Upper lobe of left lung (tissue), 4 donors: ENCODE measurements at regions not wholly inside any gene's neighbourhood (a gene's known extent, or its start where the extent isn't known, plus 50 kb on each side); places are given as distances from the start of the nearest gene placed in this dataset.

Experiments
- EP300 ChIP-seq, 4 donors: sonication (generic); formaldehyde crosslinking; IDR thresholded peaks; one replicate each; pipeline ENCODE4 v1.5.1; 2017; ENCODE audit warnings: antibody characterized with exemption in 4 of 4, control low read depth in 2 of 4
- POLR2A ChIP-seq, 4 donors: fragments of 450-650 bp; IDR thresholded peaks; one replicate each; pipeline ENCODE4 v1.5.1; 2016 to 2017; ENCODE audit warnings: antibody characterized with exemption in 4 of 4, mild to moderate bottlenecking in 2 of 4
- POLR2AphosphoS5 ChIP-seq, 2 donors: sonication (generic); formaldehyde crosslinking; IDR thresholded peaks; one replicate each; pipeline ENCODE4 v1.5.1; 2017; ENCODE audit warnings: antibody characterized with exemption in 2 of 2
- TF ChIP-seq, protein P1 (sequence below), 6 experiments: fragments of 450-650 bp in 4 of 6; fragments of 200-600 bp in 2 of 6; sonication (generic) in 2 of 6; IDR thresholded peaks; one replicate each; pipeline ENCODE4 v1.5.1; 2016 to 2019; ENCODE audit warnings: antibody characterized with exemption in 6 of 6

DNA sequence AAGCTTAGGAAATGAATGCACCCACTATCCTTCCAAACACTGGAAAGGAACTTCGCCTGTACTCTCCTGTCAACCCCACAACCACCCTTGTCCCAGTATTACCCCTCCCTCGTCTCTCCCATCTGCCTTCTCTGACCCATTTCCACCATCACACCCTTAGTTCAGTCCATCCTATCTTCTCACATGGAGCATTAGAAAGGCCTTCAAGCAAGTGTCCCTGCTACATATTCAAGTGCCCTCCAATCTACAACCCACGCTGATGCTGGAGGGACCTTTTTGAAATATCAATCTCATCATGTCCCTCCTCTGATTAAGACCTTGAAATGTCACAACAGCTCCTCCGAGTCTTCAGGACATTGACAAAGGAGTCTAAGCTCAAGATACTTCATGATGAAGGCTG, 133.8 kb upstream of the CCL2 start:
- TF ChIP-seq, protein P1, sequence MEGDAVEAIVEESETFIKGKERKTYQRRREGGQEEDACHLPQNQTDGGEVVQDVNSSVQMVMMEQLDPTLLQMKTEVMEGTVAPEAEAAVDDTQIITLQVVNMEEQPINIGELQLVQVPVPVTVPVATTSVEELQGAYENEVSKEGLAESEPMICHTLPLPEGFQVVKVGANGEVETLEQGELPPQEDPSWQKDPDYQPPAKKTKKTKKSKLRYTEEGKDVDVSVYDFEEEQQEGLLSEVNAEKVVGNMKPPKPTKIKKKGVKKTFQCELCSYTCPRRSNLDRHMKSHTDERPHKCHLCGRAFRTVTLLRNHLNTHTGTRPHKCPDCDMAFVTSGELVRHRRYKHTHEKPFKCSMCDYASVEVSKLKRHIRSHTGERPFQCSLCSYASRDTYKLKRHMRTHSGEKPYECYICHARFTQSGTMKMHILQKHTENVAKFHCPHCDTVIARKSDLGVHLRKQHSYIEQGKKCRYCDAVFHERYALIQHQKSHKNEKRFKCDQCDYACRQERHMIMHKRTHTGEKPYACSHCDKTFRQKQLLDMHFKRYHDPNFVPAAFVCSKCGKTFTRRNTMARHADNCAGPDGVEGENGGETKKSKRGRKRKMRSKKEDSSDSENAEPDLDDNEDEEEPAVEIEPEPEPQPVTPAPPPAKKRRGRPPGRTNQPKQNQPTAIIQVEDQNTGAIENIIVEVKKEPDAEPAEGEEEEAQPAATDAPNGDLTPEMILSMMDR (IDR thresholded peaks at IDR 0.05) = no peak
- TF ChIP-seq POLR2AphosphoS5 (IDR thresholded peaks at IDR 0.05) (no peak), EP300 (IDR thresholded peaks at IDR 0.05) (no peak), POLR2A (IDR thresholded peaks at IDR 0.05) (no peak)
